ENCODE measurements at regions not wholly inside any gene's neighbourhood (a gene's known extent, or its start where the extent isn't known, plus 50 kb on each side); places are given as distances from the start of the nearest gene placed in this dataset.

GRCh38 chr11:96482193-96482592 is 92.4 kb downstream of the JRKL start:
- no peak for TF ChIP-seq POLR2AphosphoS5 (IDR thresholded peaks at IDR 0.05; ENCODE audit: low read depth, low read length)
- no peak for TF ChIP-seq POLR2A (IDR thresholded peaks at IDR 0.05; ENCODE audit: low read depth, low read length)
- no peak for TF ChIP-seq TAF1 (IDR thresholded peaks at IDR 0.05; ENCODE audit: low read depth, low read length)
- TF ChIP-seq SPI1 (IDR thresholded peaks at IDR 0.05; ENCODE audit: low read depth, low read length) = no peak
- no peak for TF ChIP-seq POU2F2 (IDR thresholded peaks at IDR 0.05; ENCODE audit: low read depth, low read length)
- TF ChIP-seq PAX5 (IDR thresholded peaks at IDR 0.05; ENCODE audit: insufficient read depth, low read length, severe bottlenecking) = no peak

All from GM12891 (cell line).